OCI-LY7 (cell line): ENCODE measurements at regions not wholly inside any gene's neighbourhood (a gene's known extent, or its start where the extent isn't known, plus 50 kb on each side); places are given as distances from the start of the nearest gene placed in this dataset.

Experiments
- EZH2phosphoT487 ChIP-seq: fragments of 200-600 bp; sonication (generic); IDR thresholded peaks from 2 replicates; pipeline ENCODE4 v1.6.1; 2018; ENCODE audit warnings: low read depth, borderline replicate concordance, mild to moderate bottlenecking, mixed run types, antibody characterized with exemption, low read length, moderate library complexity, mixed read lengths
- TF ChIP-seq, protein P1 (sequence below): fragments of 200-600 bp; sonication (generic); conservative IDR thresholded peaks from 2 replicates; pipeline ENCODE4 v1.5.1; 2014; ENCODE audit warnings: mild to moderate bottlenecking, antibody characterized with exemption, low read length, moderate library complexity, mixed read lengths

DNA sequence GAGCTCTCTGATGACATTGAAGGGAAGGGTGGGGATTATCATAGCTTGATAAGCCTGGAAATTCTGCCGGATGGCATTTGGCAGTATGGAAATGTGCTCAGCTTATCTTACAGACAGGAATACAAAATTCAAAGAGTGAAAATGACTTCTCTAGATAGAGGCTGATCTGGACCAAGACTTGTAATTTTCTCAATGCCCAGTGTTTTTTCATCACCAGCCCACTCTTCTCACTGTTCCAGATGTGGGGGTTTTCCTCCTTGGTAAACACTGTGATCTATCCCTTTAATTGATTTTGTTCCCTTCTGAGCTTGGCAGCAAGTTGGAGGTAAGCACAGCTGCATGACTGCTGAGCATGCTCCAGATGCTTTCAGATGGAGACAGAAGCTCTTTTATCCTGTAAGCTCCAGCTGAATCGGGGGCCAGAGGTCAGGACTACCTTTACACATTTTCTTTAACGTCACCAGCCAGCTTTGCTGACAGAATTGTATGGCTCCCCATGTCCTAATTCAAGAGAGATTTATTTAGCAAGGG lies 287.4 kb upstream of the TCF4 start:
- TF ChIP-seq, protein P1, sequence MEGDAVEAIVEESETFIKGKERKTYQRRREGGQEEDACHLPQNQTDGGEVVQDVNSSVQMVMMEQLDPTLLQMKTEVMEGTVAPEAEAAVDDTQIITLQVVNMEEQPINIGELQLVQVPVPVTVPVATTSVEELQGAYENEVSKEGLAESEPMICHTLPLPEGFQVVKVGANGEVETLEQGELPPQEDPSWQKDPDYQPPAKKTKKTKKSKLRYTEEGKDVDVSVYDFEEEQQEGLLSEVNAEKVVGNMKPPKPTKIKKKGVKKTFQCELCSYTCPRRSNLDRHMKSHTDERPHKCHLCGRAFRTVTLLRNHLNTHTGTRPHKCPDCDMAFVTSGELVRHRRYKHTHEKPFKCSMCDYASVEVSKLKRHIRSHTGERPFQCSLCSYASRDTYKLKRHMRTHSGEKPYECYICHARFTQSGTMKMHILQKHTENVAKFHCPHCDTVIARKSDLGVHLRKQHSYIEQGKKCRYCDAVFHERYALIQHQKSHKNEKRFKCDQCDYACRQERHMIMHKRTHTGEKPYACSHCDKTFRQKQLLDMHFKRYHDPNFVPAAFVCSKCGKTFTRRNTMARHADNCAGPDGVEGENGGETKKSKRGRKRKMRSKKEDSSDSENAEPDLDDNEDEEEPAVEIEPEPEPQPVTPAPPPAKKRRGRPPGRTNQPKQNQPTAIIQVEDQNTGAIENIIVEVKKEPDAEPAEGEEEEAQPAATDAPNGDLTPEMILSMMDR = no peak
- TF ChIP-seq EZH2phosphoT487 = no peak
